Fibroblast of villous mesenchyme (primary cell): ENCODE measurements at regions not wholly inside any gene's neighbourhood (a gene's known extent, or its start where the extent isn't known, plus 50 kb on each side); places are given as distances from the start of the nearest gene placed in this dataset.

Experiments
- DNase-seq: peaks from one replicate; pipeline ENCODE4 v3.0.0-alpha.2; 2010; ENCODE audit warnings: low read depth
- H3K4me3 ChIP-seq: 2 replicates; pipeline ENCODE4 v1.5.1; 2011; ENCODE audit warnings: low read depth, mild to moderate bottlenecking, low read length
- CTCF ChIP-seq: IDR thresholded peaks from 2 replicates; pipeline ENCODE4 v1.5.1; 2012; ENCODE audit warnings: low read depth, mild to moderate bottlenecking, low read length; ENCODE audit not compliant: insufficient read depth

GRCh38 chr13:47004027-47004426, 107.2 kb upstream of the HTR2A start:
- peak; percentile 12 for DNase-seq
- H3K4me3 ChIP-seq: no peak overlapping the region
- TF ChIP-seq CTCF: peak; percentile 33

- DNase-seq: no peak
- no peak for TF ChIP-seq CTCF
- H3K4me3 ChIP-seq: no peak overlapping the region
Measured at GRCh38 chr13:47000165-47000564, 103.3 kb upstream of the HTR2A start.

DNA sequence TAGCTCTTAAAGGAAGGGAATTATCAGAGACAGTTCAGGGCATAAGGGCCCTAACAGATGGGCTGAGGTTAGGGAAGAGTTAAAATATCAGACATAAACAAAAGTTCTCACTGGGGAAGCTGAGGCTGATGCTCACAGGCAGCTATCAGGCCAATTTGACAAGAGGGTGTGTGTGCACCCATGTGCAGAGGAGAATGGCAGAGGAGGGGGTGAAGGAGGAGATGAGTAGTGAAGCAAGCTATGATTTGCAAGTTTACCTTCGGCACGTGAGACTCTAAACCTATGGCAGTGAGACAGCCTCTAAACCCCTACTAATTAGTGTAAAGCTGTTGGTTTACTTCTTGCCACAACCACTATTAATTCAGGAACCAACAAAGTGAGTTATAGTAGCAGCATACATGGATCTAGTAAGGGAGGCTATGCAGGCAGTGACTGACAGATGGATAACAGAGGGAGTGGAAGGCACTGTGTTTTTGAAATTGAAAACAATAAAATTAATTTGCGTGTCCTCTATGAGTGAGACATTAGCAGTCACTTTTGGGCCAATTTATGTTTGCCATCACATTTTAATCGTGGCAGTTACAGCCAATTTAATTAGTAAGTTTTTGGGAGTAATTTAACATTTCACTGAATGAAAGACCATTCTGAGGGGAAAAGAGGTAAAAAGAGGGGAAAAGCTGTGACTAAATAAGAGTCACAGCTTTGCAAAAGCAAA, 99.6 kb upstream of the HTR2A start:
- no peak for TF ChIP-seq CTCF
- DNase-seq: no peak

DNA sequence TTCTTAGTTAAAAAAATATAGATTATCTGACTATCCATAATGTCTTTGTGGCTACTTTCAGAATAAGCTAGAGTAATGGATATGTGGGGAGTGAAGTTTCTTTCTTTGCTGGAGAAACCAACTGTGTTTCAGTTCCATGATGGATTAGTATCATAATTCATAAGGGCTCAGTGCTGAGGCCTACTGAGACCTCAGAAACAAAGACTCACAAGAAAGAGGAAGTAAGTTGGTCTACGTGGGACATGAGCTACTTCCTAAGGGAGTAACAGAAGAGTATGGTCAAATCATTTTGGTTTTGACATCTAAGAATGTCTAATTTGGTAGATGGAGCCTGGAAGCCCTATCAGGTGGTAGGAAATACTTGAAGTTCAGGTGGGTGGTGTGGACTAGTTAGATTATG, 99.0 kb upstream of the HTR2A start:
- DNase-seq: no peak
- no peak for TF ChIP-seq CTCF
- H3K4me3 ChIP-seq: no peak overlapping the region

More for the DNA sequence above, 99.6 kb upstream of the HTR2A start:
- H3K4me3 ChIP-seq: no peak overlapping the region

DNA sequence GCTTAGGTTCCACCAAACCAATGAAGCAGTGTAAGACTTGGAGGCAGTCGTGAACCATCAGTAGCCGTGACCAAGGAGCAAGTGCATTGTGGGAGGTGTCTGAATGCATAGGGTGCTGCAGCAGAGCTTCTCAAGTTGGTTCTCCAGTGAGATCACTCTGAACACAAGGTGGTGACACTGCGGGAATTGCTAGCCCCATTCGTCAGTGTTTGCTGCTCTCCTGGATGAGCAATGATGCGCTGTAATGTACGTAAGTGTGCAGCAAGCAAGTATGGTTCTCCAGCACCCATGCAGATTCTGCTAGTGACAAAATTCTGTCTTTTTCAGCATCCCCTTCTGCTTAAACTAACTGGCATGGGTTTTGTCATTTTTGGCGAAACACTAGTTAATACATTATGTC, 97.6 kb upstream of the HTR2A start:
- no peak overlapping the region for H3K4me3 ChIP-seq
- no peak for DNase-seq
- TF ChIP-seq CTCF: no peak

- peak; percentile 50 for TF ChIP-seq CTCF
- peak; percentile 23 for DNase-seq
- H3K4me3 ChIP-seq: no peak overlapping the region
Measured at GRCh38 chr13:46992383-46992952, 95.6 kb upstream of the HTR2A start.

DNA sequence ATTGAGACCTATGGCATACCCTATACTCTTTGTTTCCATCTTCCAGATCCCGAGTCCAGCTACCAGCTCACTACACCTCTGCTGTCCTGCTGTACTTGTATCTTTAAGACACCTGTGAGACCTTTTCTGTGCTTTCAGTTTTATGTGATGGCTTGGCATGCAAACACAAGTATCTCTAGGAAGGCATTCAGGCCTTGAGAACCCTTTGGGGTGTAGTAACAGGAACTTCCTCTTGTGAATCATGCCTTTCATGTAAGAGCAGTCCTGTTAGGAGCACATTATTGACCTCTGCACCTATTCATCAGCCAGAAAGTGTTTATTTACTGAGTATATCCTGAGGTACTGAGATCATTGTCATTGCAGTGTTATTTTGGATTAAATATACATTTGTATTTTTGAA, 87.0 kb upstream of the HTR2A start:
- no peak for DNase-seq
- TF ChIP-seq CTCF: no peak
- H3K4me3 ChIP-seq: no peak overlapping the region
